Endothelial cell of umbilical vein (primary cell): ENCODE measurements at regions not wholly inside any gene's neighbourhood (a gene's known extent, or its start where the extent isn't known, plus 50 kb on each side); places are given as distances from the start of the nearest gene placed in this dataset.

Experiments used
- BruUV-seq: library from RNA; stranded (reverse); fragments of 400-500 nt; replicated peaks from 2 replicates; lab custom pipeline; 2021; lab: Mats Ljungman, UMichigan
- CTCF ChIA-PET: fragments of 300-600, 350-600 bp; sonication (Branson Sonifier 250); formaldehyde crosslinking; loops from one replicate; lab custom pipeline; 2021; ENCODE audit warnings: antibody characterized with exemption, inconsistent platforms; lab: Charles Lee
- POLR2A ChIA-PET: fragments of 300-600, 350-600 bp; sonication (Branson Sonifier 250); formaldehyde crosslinking; loops from one replicate; lab custom pipeline; 2021; ENCODE audit warnings: antibody characterized with exemption, inconsistent platforms; lab: Charles Lee
- DNase-seq: peaks from one replicate; pipeline ENCODE4 v3.0.0-alpha.2; 2011; ENCODE audit warnings: low read depth, low spot score
- FAIRE-seq: peaks from 2 replicates; lab custom pipeline; 2011; peaks lifted over from hg19 to GRCh38; lab: Jason Lieb, UNC
- H2AFZ ChIP-seq: 2 replicates; pipeline ENCODE4 v1.6.0; 2012; ENCODE audit warnings: low read depth, low read length, control low read depth, inconsistent platforms
- H3K27ac ChIP-seq: 2 replicates; pipeline ENCODE4 v1.5.1; 2011; ENCODE audit warnings: low read depth, mild to moderate bottlenecking, control low read depth, low read length, moderate library complexity; ENCODE audit not compliant: insufficient read depth
- H3K27me3 ChIP-seq, 2 experiments: 2 replicates each; pipeline versions ENCODE4 v1.6.0 to v1.6.1; 2011; ENCODE audit warnings: low read length in 2 of 2, mixed read lengths in 1 of 2; ENCODE audit not compliant: control insufficient read depth in 2 of 2, insufficient read depth in 2 of 2
- H3K36me3 ChIP-seq, 2 experiments: 2 replicates in 1 of 2; 3 replicates in 1 of 2; pipeline ENCODE4 v1.5.1; 2011; ENCODE audit warnings: low read length in 2 of 2, mild to moderate bottlenecking in 1 of 2, moderate library complexity in 1 of 2; ENCODE audit not compliant: control insufficient read depth in 2 of 2, insufficient read depth in 2 of 2; ENCODE audit errors: extremely low read depth in 1 of 2
- H3K4me1 ChIP-seq: 3 replicates; pipeline ENCODE4 v1.5.1; 2011; ENCODE audit warnings: mild to moderate bottlenecking, low read length; ENCODE audit not compliant: control insufficient read depth, insufficient read depth; ENCODE audit errors: extremely low read depth
- H3K4me2 ChIP-seq: 2 replicates; pipeline ENCODE4 v1.6.1; 2011; ENCODE audit warnings: low read length, control low read depth, mixed read lengths; ENCODE audit not compliant: insufficient read depth
- H3K4me3 ChIP-seq, 3 experiments: fragments of 200-600 bp in 1 of 3; sonication (generic), shearing (Covaris generic) in 1 of 3; replicated peaks in 1 of 3; 2 replicates each; pipeline ENCODE4 v1.5.1; 2011 to 2016; ENCODE audit warnings: control low read depth in 3 of 3, low read length in 3 of 3, mild to moderate bottlenecking in 2 of 3, inconsistent platforms in 1 of 3, low read depth in 1 of 3, moderate library complexity in 1 of 3; ENCODE audit not compliant: insufficient read depth in 1 of 3
- H3K79me2 ChIP-seq: 2 replicates; pipeline ENCODE4 v1.6.0; 2012; ENCODE audit warnings: low read length, inconsistent platforms; ENCODE audit not compliant: control insufficient read depth, insufficient read depth
- H3K9ac ChIP-seq: replicated peaks from 2 replicates; pipeline ENCODE3; 2011; ENCODE audit warnings: low read length, control low read depth; ENCODE audit not compliant: insufficient read depth; ENCODE audit errors: extremely low read depth
- H3K9me1 ChIP-seq: replicated peaks from 3 replicates; pipeline ENCODE4 v1.6.0; 2011; ENCODE audit warnings: mild to moderate bottlenecking, low read length; ENCODE audit not compliant: control insufficient read depth, insufficient read depth; ENCODE audit errors: extremely low read depth
- H3K9me3 ChIP-seq: replicated peaks from 2 replicates; pipeline ENCODE4 v1.5.1; 2012; ENCODE audit warnings: low read length, inconsistent platforms; ENCODE audit not compliant: control insufficient read depth, insufficient read depth
- H4K20me1 ChIP-seq: replicated peaks from 2 replicates; pipeline ENCODE3; 2011; ENCODE audit warnings: mild to moderate bottlenecking, low read length; ENCODE audit not compliant: control insufficient read depth, insufficient read depth; ENCODE audit errors: extremely low read depth
- EZH2 ChIP-seq: IDR thresholded peaks from 2 replicates; pipeline ENCODE4 v1.6.1; 2012; ENCODE audit warnings: borderline replicate concordance, low read depth, mild to moderate bottlenecking, moderate library complexity, low read length, inconsistent platforms; ENCODE audit not compliant: severe bottlenecking
- FOS ChIP-seq: IDR thresholded peaks from 2 replicates; pipeline ENCODE4 v1.6.1; 2011; ENCODE audit warnings: mild to moderate bottlenecking, low read length, moderate library complexity, borderline replicate concordance; ENCODE audit not compliant: insufficient read depth
- GATA2 ChIP-seq: IDR thresholded peaks from 2 replicates; pipeline ENCODE4 v1.7.0; 2011; ENCODE audit warnings: low read depth, mild to moderate bottlenecking, moderate library complexity, mixed read lengths, low read length; ENCODE audit not compliant: insufficient read length, insufficient read depth
- JUN ChIP-seq: IDR thresholded peaks from 2 replicates; pipeline ENCODE4 v1.6.1; 2011; ENCODE audit warnings: borderline replicate concordance, low read depth; ENCODE audit not compliant: insufficient read length, insufficient read depth
- MAX ChIP-seq: IDR thresholded peaks from 2 replicates; pipeline ENCODE4 v1.6.1; 2011; ENCODE audit not compliant: insufficient read depth, insufficient read length
- MYC ChIP-seq: IDR thresholded peaks from one replicate; pipeline ENCODE4 v1.6.1; 2011; ENCODE audit warnings: mild to moderate bottlenecking, low read depth, low read length
- POLR2A ChIP-seq: IDR thresholded peaks from 2 replicates; pipeline ENCODE4 v1.6.1; 2012; ENCODE audit warnings: low read depth, mild to moderate bottlenecking, control low read depth, low read length
- POLR2AphosphoS5 ChIP-seq: IDR thresholded peaks from 2 replicates; pipeline ENCODE4 v1.6.1; 2012; ENCODE audit warnings: low read depth, mild to moderate bottlenecking, control low read depth, low read length, moderate library complexity; ENCODE audit not compliant: insufficient read depth
- dilution Hi-C: fragments of 300-500 bp; cut with MboI; formaldehyde crosslinking; loops from one replicate; pipeline ENCODE4 v1.15.0; 2019; ENCODE audit warnings: low sequenced_read_pairs; ENCODE audit not compliant: extremely low pct_ligation_motif_present
- intact Hi-C: fragments of 100-400 bp; cut with micrococcal nuclease; formaldehyde crosslinking; loops from one replicate; pipeline ENCODE4 v1.10.0; 2022
- TF ChIP-seq, protein P1 (sequence below), 2 donors: IDR thresholded peaks; 1 replicate in 1 of 2; 2 replicates in 1 of 2; pipeline ENCODE4 v1.5.1; 2011; ENCODE audit warnings: low read length in 2 of 2, mild to moderate bottlenecking in 2 of 2, moderate library complexity in 2 of 2, control low read depth in 1 of 2, inconsistent platforms in 1 of 2, low read depth in 1 of 2; ENCODE audit not compliant: insufficient read depth in 1 of 2; ENCODE audit errors: extremely low read depth in 1 of 2

DNA sequence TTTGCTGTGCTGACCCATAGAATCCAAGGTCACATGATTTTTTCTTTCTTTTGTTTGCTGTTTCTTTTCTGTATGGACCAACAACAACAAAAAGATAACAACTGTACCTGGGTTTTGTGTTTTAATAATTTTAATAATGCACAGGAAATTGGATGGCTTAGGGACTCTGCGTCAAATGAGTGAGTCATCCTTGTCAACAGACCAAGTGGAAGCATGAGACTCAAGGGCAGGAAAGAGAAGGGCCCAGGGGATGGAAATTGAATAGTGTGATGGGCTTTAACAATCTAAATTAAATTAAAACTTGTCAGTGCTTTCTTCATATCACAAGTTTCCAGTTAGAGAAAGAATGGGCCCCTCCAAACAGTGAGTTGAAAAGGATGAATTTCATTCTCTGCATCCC lies 413.0 kb downstream of the PREX1 start:
- Histone ChIP-seq H3K4me2 (no peak overlapping the region), H3K27me3 (peaks cover 0 to 3% of the 10 kb centered on the region in 2 experiments), H3K79me2 (no peaks in the 10 kb centered on the region), H3K36me3 (no peaks in the 10 kb centered on the region), H3K9ac (no peak overlapping the region), H3K9me3 (no peaks in the 10 kb centered on the region), H3K27ac (no peak overlapping the region), H3K9me1 (no peaks in the 10 kb centered on the region), H2AFZ (no peak overlapping the region), H3K4me3 (no peak overlapping the region), H4K20me1 (no peaks in the 10 kb centered on the region), H3K4me1 (no peaks in the 10 kb centered on the region)
- BruUV-seq: no TSS peak
- DNase-seq (no peak), FAIRE-seq (peak; percentile 15)
- POLR2A ChIA-PET: no interaction called here
- intact Hi-C loops (no loop called here), dilution Hi-C loops (no loop called here)
- TF ChIP-seq GATA2: no peak
- TF ChIP-seq, protein P1, sequence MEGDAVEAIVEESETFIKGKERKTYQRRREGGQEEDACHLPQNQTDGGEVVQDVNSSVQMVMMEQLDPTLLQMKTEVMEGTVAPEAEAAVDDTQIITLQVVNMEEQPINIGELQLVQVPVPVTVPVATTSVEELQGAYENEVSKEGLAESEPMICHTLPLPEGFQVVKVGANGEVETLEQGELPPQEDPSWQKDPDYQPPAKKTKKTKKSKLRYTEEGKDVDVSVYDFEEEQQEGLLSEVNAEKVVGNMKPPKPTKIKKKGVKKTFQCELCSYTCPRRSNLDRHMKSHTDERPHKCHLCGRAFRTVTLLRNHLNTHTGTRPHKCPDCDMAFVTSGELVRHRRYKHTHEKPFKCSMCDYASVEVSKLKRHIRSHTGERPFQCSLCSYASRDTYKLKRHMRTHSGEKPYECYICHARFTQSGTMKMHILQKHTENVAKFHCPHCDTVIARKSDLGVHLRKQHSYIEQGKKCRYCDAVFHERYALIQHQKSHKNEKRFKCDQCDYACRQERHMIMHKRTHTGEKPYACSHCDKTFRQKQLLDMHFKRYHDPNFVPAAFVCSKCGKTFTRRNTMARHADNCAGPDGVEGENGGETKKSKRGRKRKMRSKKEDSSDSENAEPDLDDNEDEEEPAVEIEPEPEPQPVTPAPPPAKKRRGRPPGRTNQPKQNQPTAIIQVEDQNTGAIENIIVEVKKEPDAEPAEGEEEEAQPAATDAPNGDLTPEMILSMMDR (IDR thresholded peaks at IDR 0.05; ENCODE audit: extremely low read depth in 1 of 2, insufficient read depth in 1 of 2, low read depth in 1 of 2, low read length in 2 of 2): no peak
- peak; percentile 6 for TF ChIP-seq JUN
- TF ChIP-seq POLR2A: no peak
- TF ChIP-seq MAX: no peak
- TF ChIP-seq EZH2: no peak
- TF ChIP-seq FOS: peak; percentile 38
- no peak for TF ChIP-seq POLR2AphosphoS5
- no peak for TF ChIP-seq MYC
- CTCF ChIA-PET: no interaction called here
